ENCODE measurements at regions not wholly inside any gene's neighbourhood (a gene's known extent, or its start where the extent isn't known, plus 50 kb on each side); places are given as distances from the start of the nearest gene placed in this dataset.

GRCh38 chrX:71000139-71000538, 68.0 kb downstream of the SNX12 start:
- SMC1A ChIA-PET (ENCODE audit: uncharacterized antibody, unreplicated experiment): interaction anchor here (1.0 to 1.7 kb wide), 3 partner anchors 9 to 180 kb away, joined by 4 to 9 read pairs (median 5); no protein-coding TSS in a partner anchor
- POLR2A ChIA-PET: no interaction called here
- RAD21 ChIA-PET (ENCODE audit: unreplicated experiment): interaction anchor here (1.7 kb wide), 1 partner anchor 178 kb away, joined by 4 read pairs; no protein-coding TSS in a partner anchor
- CTCF ChIA-PET: interaction anchor here (0.6 to 4.9 kb wide), 3 partner anchors 128 to 1090 kb away, joined by 4 to 28 read pairs (median 4); no protein-coding TSS in a partner anchor
- Histone ChIP-seq H3K9me3 (replicated peaks; ENCODE audit: control insufficient read depth, insufficient read depth, low read length) (no peaks in the 10 kb centered on the region), H3K27me3 (replicated peaks in 1 of 2; ENCODE audit: control insufficient read depth in 2 of 2, insufficient read depth in 2 of 2, low read length in 1 of 2) (no peaks in the 10 kb centered on the region), H4K20me1 (ENCODE audit: control insufficient read depth, insufficient read depth) (no peaks in the 10 kb centered on the region), H3K4me3 (no peak overlapping the region), H3K4me1 (ENCODE audit: control insufficient read depth, insufficient read depth, low read length) (no peaks in the 10 kb centered on the region), H3K36me3 (ENCODE audit: control insufficient read depth in 2 of 2, insufficient read depth in 2 of 2, low read length in 1 of 2) (no peaks in the 10 kb centered on the region), H3K79me2 (ENCODE audit: control insufficient read depth, insufficient read depth, low read length) (no peaks in the 10 kb centered on the region), H3K4me2 (ENCODE audit: control insufficient read depth, insufficient read depth) (no peak overlapping the region), H3K27ac (ENCODE audit: control insufficient read depth, insufficient read depth) (no peak overlapping the region), H2AFZ (ENCODE audit: control insufficient read depth, low read depth, low read length) (no peak overlapping the region), H3K9ac (ENCODE audit: control insufficient read depth, insufficient read depth, low read length) (no peak overlapping the region)
- FAIRE-seq (no peak), DNase-seq (ENCODE audit: low read depth, low spot score) (no peak), ATAC-seq (no peak)
- BruUV-seq (replicated peaks): no TSS peak
- intact Hi-C loops (cut with micrococcal nuclease; ENCODE audit: unreplicated experiment): no loop called here
- in situ Hi-C loops (cut with MboI): no loop called here
- WGBS (ENCODE audit: insufficient coverage, insufficient replicate concordance, low lambda C conversion rate, missing lambda C conversion rate): 33% methylated on average over 1 of the region's 1 CpG
- TF ChIP-seq HDAC2 (IDR thresholded peaks at IDR 0.05) (no peak), FOS (IDR thresholded peaks at IDR 0.05; ENCODE audit: borderline replicate concordance, extremely low read depth, insufficient read length) (no peak), SRF (IDR thresholded peaks at IDR 0.05; ENCODE audit: low read depth in 2 of 2, low read length in 2 of 2) (no peak), CBFB (IDR thresholded peaks at IDR 0.05; ENCODE audit: low read depth) (no peak), KLF5 (IDR thresholded peaks at IDR 0.05; ENCODE audit: partially characterized antibody) (no peak), PRDM15 (CRISPR knock-in tag; IDR thresholded peaks at IDR 0.05) (no peak), SUZ12 (IDR thresholded peaks at IDR 0.05; ENCODE audit: unreplicated experiment) (no peak), POLR2AphosphoS5 (IDR thresholded peaks at IDR 0.05; ENCODE audit: low read length) (no peak), SMC3 (IDR thresholded peaks at IDR 0.05; ENCODE audit: borderline replicate concordance, low read length) (no peak), WRNIP1 (IDR thresholded peaks at IDR 0.05; ENCODE audit: borderline replicate concordance, low read depth, low read length) (no peak), IKZF2 (IDR thresholded peaks at IDR 0.05) (no peak), NFIC (IDR thresholded peaks at IDR 0.05; ENCODE audit: low read depth, low read length) (no peak), EP300 (IDR thresholded peaks at IDR 0.05; ENCODE audit: borderline replicate concordance in 1 of 2, control insufficient read depth in 1 of 2, low read depth in 2 of 2, low read length in 2 of 2) (no peak)

Measured in GM12878 (cell line).